T-helper 2 cell (primary cell): ENCODE measurements at regions not wholly inside any gene's neighbourhood (a gene's known extent, or its start where the extent isn't known, plus 50 kb on each side); places are given as distances from the start of the nearest gene placed in this dataset.

ENCODE experiments used
- DNase-seq, 5 experiments: peaks; one replicate each; pipeline versions ENCODE4 v3.0.0 to v3.0.0-alpha.2; 2012 to 2022

- DNase-seq: no peak
Observed at GRCh38 chr2:8307606-8308180, 374.2 kb upstream of the ID2 start.

- DNase-seq: no peak
Observed at GRCh38 chr2:8309131-8309530, 372.7 kb upstream of the ID2 start.

- DNase-seq: peak in 2 of 5 experiments; percentile 44 to 84
Observed at GRCh38 chr2:8310557-8311455, 371.1 kb upstream of the ID2 start.

GRCh38 chr2:8312221-8312620 lies 369.6 kb upstream of the ID2 start:
- no peak for DNase-seq

GRCh38 chr2:8312861-8313830 lies 368.7 kb upstream of the ID2 start:
- DNase-seq: peak in 1 of 5 experiments; percentile 75

- DNase-seq: no peak
Observed at GRCh38 chr2:8314063-8314462, 367.8 kb upstream of the ID2 start.

GRCh38 chr2:8315531-8316165 lies 366.2 kb upstream of the ID2 start:
- no peak for DNase-seq

GRCh38 chr2:8316356-8316755 lies 365.5 kb upstream of the ID2 start:
- no peak for DNase-seq

- DNase-seq: no peak
Observed at GRCh38 chr2:8317418-8317817, 364.4 kb upstream of the ID2 start.

GRCh38 chr2:8319219-8319618 lies 362.6 kb upstream of the ID2 start:
- no peak for DNase-seq

- DNase-seq: no peak
Observed at GRCh38 chr2:8320311-8321066, 361.4 kb upstream of the ID2 start.

GRCh38 chr2:8322634-8323033 lies 359.2 kb upstream of the ID2 start:
- DNase-seq: no peak

GRCh38 chr2:8324164-8324856 lies 357.5 kb upstream of the ID2 start:
- peak in 1 of 5 experiments; percentile 90 for DNase-seq

- DNase-seq: no peak
Observed at GRCh38 chr2:8324901-8325300, 357.0 kb upstream of the ID2 start.

- no peak for DNase-seq
Observed at GRCh38 chr2:8327371-8328100, 354.3 kb upstream of the ID2 start.

- DNase-seq: no peak
Observed at GRCh38 chr2:8328217-8328616, 353.6 kb upstream of the ID2 start.

- DNase-seq: peak in 1 of 5 experiments; percentile 40
Observed at GRCh38 chr2:8329660-8330622, 351.9 kb upstream of the ID2 start.

GRCh38 chr2:8331068-8331467 lies 350.8 kb upstream of the ID2 start:
- DNase-seq: no peak

- no peak for DNase-seq
Observed at GRCh38 chr2:8332646-8333045, 349.2 kb upstream of the ID2 start.
